Neutrophil (primary cell): ENCODE measurements at regions not wholly inside any gene's neighbourhood (a gene's known extent, or its start where the extent isn't known, plus 50 kb on each side); places are given as distances from the start of the nearest gene placed in this dataset.
"Not testable (repeated sequence)": the region's sequence is repeated elsewhere in the genome, so short reads cannot be mapped to it uniquely, and the experiment has no call there.

Source experiments
- H3K27ac ChIP-seq: fragments of 200-600 bp; sonication (generic); 2 replicates; pipeline ENCODE4 v1.5.1; 2016; ENCODE audit warnings: mild to moderate bottlenecking, moderate library complexity
- H3K27me3 ChIP-seq: fragments of 200-600 bp; sonication (generic); 2 replicates; pipeline ENCODE4 v1.6.0; 2016; ENCODE audit warnings: mild to moderate bottlenecking
- H3K36me3 ChIP-seq: fragments of 200-600 bp; sonication (generic); 2 replicates; pipeline ENCODE4 v1.5.1; 2017
- H3K4me1 ChIP-seq, 2 experiments: fragments of 200-600 bp in 1 of 2; sonication (generic) in 1 of 2; 1 replicate in 1 of 2; 2 replicates in 1 of 2; pipeline versions ENCODE4 v1.5.1 to v1.6.1; 2013 to 2016; ENCODE audit warnings: low read depth in 1 of 2, low read length in 1 of 2, mild to moderate bottlenecking in 1 of 2, moderate library complexity in 1 of 2; ENCODE audit not compliant: control insufficient read depth in 1 of 2, insufficient read depth in 1 of 2
- H3K4me3 ChIP-seq, 2 experiments: fragments of 200-600 bp in 1 of 2; sonication (generic) in 1 of 2; 1 replicate in 1 of 2; 2 replicates in 1 of 2; pipeline ENCODE4 v1.5.1; 2013 to 2016; ENCODE audit warnings: low read depth in 1 of 2, low read length in 1 of 2, mild to moderate bottlenecking in 1 of 2, moderate library complexity in 1 of 2
- H3K9me3 ChIP-seq: fragments of 200-600 bp; sonication (generic); 2 replicates; pipeline ENCODE4 v1.5.1; 2016
- TF ChIP-seq, protein P1 (sequence below): fragments of 200-600 bp; sonication (generic); IDR thresholded peaks from 2 replicates; pipeline ENCODE4 v1.5.1; 2016; ENCODE audit warnings: antibody characterized with exemption

DNA sequence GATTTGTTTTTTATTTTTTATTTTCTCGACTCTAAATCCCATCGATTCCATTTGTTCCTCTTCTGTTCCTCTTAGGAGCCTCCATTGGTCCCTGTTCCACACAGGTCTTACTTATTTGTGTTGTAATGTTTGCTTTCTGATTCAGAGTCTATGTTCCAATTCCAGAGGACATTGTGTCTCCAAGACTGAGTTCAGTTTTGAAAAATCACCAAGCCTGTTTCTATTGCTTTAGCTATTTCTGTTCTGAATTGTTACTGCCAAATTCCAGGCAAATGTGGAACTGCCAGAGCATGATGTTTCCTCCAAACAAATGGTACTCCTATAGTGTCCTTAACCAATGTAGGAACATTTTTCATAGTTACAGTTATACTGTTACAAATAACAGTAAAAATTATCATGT is 270.9 kb upstream of the SPTLC3 start:
- Histone ChIP-seq H3K4me1 (no peaks in the 10 kb centered on the region), H3K4me3 (no peak overlapping the region)
- TF ChIP-seq, protein P1, sequence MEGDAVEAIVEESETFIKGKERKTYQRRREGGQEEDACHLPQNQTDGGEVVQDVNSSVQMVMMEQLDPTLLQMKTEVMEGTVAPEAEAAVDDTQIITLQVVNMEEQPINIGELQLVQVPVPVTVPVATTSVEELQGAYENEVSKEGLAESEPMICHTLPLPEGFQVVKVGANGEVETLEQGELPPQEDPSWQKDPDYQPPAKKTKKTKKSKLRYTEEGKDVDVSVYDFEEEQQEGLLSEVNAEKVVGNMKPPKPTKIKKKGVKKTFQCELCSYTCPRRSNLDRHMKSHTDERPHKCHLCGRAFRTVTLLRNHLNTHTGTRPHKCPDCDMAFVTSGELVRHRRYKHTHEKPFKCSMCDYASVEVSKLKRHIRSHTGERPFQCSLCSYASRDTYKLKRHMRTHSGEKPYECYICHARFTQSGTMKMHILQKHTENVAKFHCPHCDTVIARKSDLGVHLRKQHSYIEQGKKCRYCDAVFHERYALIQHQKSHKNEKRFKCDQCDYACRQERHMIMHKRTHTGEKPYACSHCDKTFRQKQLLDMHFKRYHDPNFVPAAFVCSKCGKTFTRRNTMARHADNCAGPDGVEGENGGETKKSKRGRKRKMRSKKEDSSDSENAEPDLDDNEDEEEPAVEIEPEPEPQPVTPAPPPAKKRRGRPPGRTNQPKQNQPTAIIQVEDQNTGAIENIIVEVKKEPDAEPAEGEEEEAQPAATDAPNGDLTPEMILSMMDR: no peak

DNA sequence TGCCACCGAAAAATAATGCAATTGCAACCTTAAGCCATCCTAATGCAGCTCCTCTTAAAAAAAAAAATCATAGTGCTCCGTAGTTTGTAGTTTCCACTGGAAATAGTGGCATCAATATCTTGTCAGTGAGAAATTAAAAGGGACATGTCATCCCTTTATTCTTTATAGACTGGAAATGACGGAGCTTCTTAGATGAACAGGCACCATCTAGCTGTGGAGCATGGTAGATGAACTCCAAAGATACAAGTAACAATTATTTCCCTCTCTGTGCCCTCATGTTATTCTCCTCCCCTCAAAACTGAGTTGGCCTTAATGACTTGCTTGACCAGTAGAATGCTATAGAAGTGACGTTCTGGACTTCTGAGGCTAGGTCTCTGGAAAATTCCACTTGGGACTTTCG is 268.1 kb upstream of the SPTLC3 start:
- TF ChIP-seq, protein P1: no peak
- no peaks in the 10 kb centered on the region for H3K36me3 ChIP-seq
- H3K4me3 ChIP-seq: no peak overlapping the region
- no peaks in the 10 kb centered on the region for H3K4me1 ChIP-seq
- H3K27me3 ChIP-seq: no peaks in the 10 kb centered on the region
- no peaks in the 10 kb centered on the region for H3K9me3 ChIP-seq
- no peak overlapping the region for H3K27ac ChIP-seq

More for the DNA sequence above, 270.9 kb upstream of the SPTLC3 start:
- Histone ChIP-seq H3K27me3 (no peaks in the 10 kb centered on the region), H3K9me3 (no peaks in the 10 kb centered on the region), H3K36me3 (no peaks in the 10 kb centered on the region), H3K27ac (no peak overlapping the region)

DNA sequence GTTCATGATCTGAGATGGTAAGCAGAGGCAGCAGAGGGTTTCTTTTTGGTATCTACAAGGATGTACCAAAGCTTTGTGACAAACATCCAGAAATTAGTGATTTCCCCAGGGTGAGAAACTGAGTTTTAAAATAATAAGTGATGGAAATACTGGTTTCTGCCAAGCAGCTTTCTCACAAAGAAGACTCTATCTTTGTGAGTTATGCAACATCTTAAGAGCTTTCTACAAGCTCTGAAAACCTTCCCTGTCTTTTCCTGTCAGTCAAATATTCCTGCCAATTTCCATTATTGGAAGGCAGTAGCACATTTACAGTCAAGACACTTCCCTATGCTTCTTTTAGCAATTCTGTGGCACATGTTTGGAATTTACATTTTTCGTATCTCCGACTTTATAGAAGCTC is 264.7 kb upstream of the SPTLC3 start:
- no peak overlapping the region for H3K4me3 ChIP-seq
- no peaks in the 10 kb centered on the region for H3K4me1 ChIP-seq
- TF ChIP-seq, protein P1: no peak
- no peaks in the 10 kb centered on the region for H3K36me3 ChIP-seq
- no peak overlapping the region for H3K27ac ChIP-seq
- no peaks in the 10 kb centered on the region for H3K9me3 ChIP-seq
- no peaks in the 10 kb centered on the region for H3K27me3 ChIP-seq

DNA sequence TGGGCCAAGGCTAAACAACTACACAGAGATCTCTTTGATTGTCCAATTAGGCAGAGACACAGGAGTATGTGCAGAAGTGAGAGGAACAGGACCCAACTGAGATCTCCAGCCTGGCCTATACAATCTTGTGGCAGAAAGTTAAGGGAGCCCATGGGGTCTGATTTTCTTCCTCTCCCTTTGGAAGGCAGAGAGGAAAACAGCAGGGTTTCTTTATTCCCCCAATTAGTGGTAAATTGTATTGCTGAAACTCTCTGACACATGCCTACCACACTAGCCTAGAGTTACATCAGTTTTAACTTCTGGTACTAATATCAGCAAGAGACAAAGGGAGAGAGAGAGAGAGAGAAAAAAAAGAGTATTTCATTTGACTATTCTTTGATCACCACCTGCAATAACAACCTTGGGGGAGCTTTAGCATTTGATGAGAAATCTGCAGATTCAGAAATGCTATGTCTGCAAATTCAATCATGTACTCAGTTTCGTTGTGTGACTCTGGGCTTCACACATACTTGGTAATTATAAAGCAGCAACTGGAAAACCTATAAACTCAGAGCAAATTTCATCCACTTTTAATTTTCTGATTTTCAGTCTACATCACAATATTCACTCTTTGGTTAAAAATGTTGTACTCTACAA is 260.3 kb upstream of the SPTLC3 start:
- no peak overlapping the region for H3K27ac ChIP-seq

DNA sequence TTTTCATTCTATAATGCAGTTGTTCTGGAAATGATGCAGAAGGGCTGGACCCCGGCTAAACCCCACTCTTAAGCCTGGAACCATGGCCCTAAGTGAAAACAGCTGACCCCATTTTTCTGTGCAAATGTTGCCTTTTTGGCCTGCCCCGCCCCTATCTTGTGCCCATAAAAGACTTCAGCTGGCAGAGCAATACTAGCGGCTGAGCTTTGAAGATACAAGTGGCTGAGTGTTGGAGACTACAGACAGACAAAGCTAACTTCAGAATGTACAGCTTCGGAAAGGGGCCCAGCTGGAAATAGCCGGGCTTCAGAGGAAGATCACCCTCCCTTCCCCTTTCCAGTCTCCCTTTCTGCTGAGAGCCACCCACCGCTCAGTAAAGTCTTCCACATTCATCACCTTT is 258.6 kb upstream of the SPTLC3 start:
- TF ChIP-seq, protein P1: no peak
- Histone ChIP-seq H3K9me3 (no peaks in the 10 kb centered on the region), H3K27ac (no peak overlapping the region), H3K4me3 (no peak overlapping the region), H3K36me3 (no peaks in the 10 kb centered on the region), H3K4me1 (no peaks in the 10 kb centered on the region), H3K27me3 (no peaks in the 10 kb centered on the region)

More for the DNA sequence above, 260.3 kb upstream of the SPTLC3 start:
- no peaks in the 10 kb centered on the region for H3K36me3 ChIP-seq
- H3K4me1 ChIP-seq: no peaks in the 10 kb centered on the region
- TF ChIP-seq, protein P1: no peak
- no peaks in the 10 kb centered on the region for H3K9me3 ChIP-seq
- H3K27me3 ChIP-seq: no peaks in the 10 kb centered on the region
- no peak overlapping the region for H3K4me3 ChIP-seq

DNA sequence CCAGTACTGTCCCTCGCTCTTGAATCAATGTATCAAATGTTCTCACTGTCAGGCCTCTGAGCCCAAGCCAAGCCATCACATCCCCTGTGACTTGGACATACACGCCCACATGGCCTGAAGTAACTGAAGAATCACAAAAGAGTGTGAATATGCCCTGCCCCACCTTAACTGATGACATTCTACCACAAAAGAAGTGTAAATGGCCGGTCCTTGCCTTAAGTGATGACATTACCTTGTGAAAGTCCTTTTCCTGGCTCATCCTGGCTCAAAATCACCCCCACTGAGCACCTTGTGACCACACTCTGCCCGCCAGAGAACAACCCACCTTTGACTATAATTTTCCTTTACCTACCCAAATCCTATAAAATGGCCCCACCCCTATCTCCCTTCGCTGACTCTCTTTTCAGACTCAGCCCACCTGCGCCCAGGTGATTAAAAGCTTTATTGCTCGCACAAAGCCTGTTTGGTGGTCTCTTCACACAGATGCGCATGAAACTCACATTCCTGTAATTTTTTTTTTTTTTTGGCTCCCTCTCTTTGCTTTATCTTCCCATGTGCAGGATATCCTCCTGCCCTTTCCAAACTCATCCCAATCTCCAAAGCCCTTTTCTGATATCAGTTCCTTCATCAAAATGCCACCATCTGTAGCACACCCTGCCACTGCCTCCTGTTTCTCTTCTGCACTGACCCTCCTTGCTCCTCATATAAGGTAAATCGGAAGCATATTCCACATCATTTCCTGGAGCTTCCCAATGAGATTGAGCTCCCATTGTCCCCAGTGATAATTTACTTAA is 255.7 kb upstream of the SPTLC3 start:
- not testable (repeated sequence) for H3K36me3 ChIP-seq, H3K4me3 ChIP-seq, H3K27me3 ChIP-seq, H3K9me3 ChIP-seq, H3K27ac ChIP-seq, H3K4me1 ChIP-seq

DNA sequence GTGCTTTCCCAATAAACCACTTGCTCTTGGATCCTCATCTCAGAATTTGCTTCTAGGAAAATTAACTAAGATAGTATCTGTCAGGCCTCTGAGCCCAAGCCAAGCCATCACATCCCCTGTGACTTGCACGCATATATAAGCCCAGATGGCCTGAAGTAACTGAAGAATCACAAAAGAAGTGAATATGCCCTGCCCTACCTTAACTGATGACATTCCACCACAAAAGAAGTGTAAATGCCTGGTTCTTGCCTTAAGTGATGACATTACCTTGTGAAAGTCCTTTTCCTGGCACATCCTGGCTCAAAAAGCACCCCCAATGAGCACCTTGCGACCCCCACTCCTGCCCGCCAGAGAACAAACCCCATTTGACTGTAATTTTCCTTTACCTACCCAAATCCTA is 255.0 kb upstream of the SPTLC3 start:
- H3K36me3 ChIP-seq, H3K9me3 ChIP-seq, H3K27me3 ChIP-seq, H3K4me1 ChIP-seq, H3K27ac ChIP-seq, H3K4me3 ChIP-seq: not testable (repeated sequence)

DNA sequence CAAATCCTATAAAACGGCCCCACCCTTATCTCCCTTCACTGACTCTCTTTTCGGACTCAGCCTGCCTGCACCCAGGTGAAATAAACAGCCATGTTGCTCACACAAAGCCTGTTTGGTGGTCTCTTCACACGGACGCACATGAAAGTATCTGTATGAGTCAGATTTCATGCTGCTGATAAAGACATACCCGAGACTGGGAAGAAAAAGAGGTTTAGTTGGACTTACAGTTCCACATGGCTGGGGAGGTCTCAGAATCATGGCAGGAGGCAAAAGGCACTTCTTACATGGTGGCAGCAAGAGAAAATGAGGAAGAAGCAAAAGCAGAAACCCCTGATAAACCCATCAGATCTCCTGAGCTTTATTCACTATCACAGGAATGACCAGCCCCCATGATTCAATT is 249.3 kb upstream of the SPTLC3 start:
- H3K4me3 ChIP-seq, H3K9me3 ChIP-seq, H3K27ac ChIP-seq, H3K36me3 ChIP-seq, H3K4me1 ChIP-seq, H3K27me3 ChIP-seq: not testable (repeated sequence)
